Mammary epithelial cell (primary cell): ENCODE measurements at regions not wholly inside any gene's neighbourhood (a gene's known extent, or its start where the extent isn't known, plus 50 kb on each side); places are given as distances from the start of the nearest gene placed in this dataset.

Experiments
- CTCF ChIP-seq, 2 donors: IDR thresholded peaks in 1 of 2; conservative IDR thresholded peaks in 1 of 2; 2 replicates each; pipeline ENCODE4 v1.5.1; 2011 to 2012; ENCODE audit warnings: inconsistent platforms in 2 of 2, low read length in 2 of 2, mild to moderate bottlenecking in 2 of 2, control low read depth in 1 of 2, low read depth in 1 of 2; ENCODE audit not compliant: insufficient read depth in 1 of 2; ENCODE audit errors: extremely low read depth in 1 of 2
- EZH2 ChIP-seq: IDR thresholded peaks from 2 replicates; pipeline ENCODE4 v1.6.1; 2012; ENCODE audit warnings: low read length, inconsistent platforms, borderline replicate concordance

- no peak for TF ChIP-seq EZH2
- no peak for TF ChIP-seq CTCF (conservative IDR thresholded peaks at IDR 0.05 in 1 of 2, IDR thresholded peaks at IDR 0.05 in 1 of 2; ENCODE audit: extremely low read depth in 1 of 2, insufficient read depth in 1 of 2, low read depth in 1 of 2, low read length in 2 of 2)
Observed at GRCh38 chr11:114893329-114893728, 215.0 kb downstream of the NXPE2 start.
